Astrocyte of the spinal cord (primary cell): ENCODE measurements at regions not wholly inside any gene's neighbourhood (a gene's known extent, or its start where the extent isn't known, plus 50 kb on each side); places are given as distances from the start of the nearest gene placed in this dataset.

Experiments used
- DNase-seq: peaks from one replicate; pipeline ENCODE4 v3.0.0; 2011; ENCODE audit warnings: low read depth, low spot score
- H3K4me3 ChIP-seq: 2 replicates; pipeline ENCODE4 v1.5.1; 2011; ENCODE audit warnings: low read depth, mild to moderate bottlenecking, low read length, moderate library complexity
- CTCF ChIP-seq: IDR thresholded peaks from 2 replicates; pipeline ENCODE4 v1.5.1; 2012; ENCODE audit warnings: low read depth, mild to moderate bottlenecking, low read length, inconsistent platforms
- in situ Hi-C: cut with HindIII; loops from 2 replicates; pipeline ENCODE4 v1.10.0; 2017; ENCODE audit warnings: low sequenced_read_pairs

DNA sequence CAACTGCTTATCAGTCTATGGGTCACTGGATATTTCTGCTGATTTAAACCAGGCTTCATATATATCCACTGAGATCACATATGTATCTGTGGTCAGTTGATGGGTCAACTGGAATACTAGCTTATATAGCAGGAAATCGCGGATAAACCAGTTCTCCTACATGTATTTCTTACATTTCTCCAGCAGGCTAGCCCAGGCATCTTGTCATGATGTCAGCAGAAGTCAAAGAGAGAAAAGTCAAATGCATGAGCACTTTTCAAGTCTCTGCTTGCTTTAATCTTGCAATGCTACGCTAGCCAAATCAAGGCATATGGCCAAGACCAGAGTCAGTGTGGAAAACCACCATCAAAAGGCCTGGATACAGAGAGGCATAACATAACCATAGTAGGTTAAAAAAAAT, 1008.8 kb upstream of the DIAPH2 start:
- TF ChIP-seq CTCF, result no peak
- H3K4me3 ChIP-seq, result no peak overlapping the region
- in situ Hi-C loops, result no loop called here
- no peak for DNase-seq

DNA sequence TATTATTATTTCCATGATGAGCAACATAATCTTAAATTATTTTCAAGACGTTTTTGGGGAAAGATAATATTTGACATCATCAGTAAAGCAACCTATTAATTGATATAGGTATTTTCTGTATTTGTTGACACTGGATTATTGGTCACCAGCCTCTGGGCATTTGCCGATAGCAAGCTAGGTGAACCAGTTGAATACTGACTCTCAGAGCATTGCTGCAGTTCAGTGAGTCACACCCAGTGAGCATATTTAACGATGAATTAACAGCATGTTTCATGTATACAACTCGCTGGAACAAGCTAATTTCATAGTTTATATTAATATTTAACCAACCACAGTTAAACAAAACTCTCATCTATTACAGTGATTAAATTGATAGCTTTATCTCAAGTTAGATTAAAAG, 1006.0 kb upstream of the DIAPH2 start:
- TF ChIP-seq CTCF, result no peak
- DNase-seq, result no peak
- in situ Hi-C loops, result no loop called here
- no peak overlapping the region for H3K4me3 ChIP-seq

DNA sequence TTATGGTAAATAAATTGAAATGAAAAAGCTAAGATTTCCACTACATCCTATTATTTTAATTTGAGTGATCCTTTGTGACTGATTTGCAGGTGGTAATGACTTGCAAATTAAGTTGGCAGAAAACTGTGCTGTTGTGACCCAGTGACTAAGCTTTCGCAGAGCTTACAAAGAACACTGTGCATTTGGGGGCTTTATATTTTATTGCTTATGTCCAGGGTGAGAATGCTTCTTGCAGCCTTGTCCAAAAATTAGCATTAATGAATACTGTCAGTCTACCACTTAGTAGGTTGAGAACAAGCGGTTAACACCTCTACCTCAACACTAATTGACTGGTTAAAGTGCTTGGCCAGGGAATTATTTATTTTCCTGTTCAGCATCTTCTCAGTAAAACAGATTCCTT, 991.3 kb upstream of the DIAPH2 start:
- no peak overlapping the region for H3K4me3 ChIP-seq
- no peak for TF ChIP-seq CTCF
- no peak for DNase-seq
- in situ Hi-C loops, result no loop called here

DNA sequence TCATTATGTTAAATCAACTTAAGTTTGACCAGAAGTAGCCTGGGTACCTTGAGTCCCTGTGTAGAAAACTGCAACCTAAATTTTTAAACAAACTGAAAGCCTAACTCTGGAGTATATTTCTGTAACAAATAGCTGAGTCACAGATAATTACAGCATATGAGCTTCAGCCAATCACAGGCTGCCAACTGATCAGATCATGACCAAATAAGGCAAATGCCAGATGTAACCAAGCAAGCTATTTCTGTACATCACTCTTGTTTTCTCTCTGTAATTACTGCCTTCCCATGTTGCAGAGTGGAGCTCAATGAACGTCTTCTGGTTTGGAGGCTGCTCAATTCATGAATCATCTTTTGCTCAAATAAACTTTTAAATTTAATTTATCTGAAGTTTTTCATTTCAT, 980.9 kb upstream of the DIAPH2 start:
- in situ Hi-C loops, result no loop called here
- no peak for TF ChIP-seq CTCF
- DNase-seq, result peak; percentile 15
- no peak overlapping the region for H3K4me3 ChIP-seq

DNA sequence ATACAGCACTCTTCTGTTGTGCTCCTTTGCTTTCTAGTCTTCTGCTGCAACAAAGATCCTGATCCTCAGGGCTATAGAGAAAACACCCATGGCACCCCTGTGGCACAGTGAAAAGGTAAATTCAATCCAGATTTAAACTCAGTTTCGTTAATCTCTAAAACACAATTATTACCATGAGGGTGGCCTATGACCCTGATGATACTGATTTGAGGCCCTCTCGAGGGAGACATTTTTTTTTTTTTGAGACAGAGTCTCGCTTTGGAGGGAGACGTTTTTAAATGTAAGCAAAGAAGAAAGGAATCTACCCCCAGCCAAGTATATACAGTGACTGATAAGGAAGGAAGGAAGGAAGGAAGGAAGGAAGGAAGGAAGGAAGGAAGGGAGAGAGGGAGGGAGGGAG, 967.8 kb upstream of the DIAPH2 start:
- H3K4me3 ChIP-seq, result no peak overlapping the region
- DNase-seq, result no peak
- in situ Hi-C loops, result no loop called here
- no peak for TF ChIP-seq CTCF

DNA sequence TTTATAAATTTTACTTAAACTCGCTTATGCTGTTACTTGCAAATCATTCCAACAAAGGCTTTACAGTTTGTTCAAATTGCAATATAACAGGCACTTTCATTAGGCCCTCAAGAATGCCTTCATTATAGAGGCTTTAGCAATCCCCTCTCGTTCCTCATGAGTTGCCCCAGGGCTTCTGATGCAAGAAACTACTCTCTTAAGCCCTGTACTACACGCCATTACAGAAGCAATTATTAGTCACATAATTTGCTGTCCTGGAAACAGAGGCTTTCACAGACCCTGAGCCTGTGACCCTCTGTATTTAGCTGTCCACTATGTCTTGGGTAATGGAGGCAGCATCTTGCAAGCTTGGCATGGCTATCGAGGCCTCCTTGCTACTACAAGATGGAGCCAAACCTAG, 965.9 kb upstream of the DIAPH2 start:
- in situ Hi-C loops, result no loop called here

More for the DNA sequence above, 965.9 kb upstream of the DIAPH2 start:
- DNase-seq, result no peak
- H3K4me3 ChIP-seq, result no peak overlapping the region
- TF ChIP-seq CTCF, result no peak
